Ramos (cell line): ENCODE measurements at regions not wholly inside any gene's neighbourhood (a gene's known extent, or its start where the extent isn't known, plus 50 kb on each side); places are given as distances from the start of the nearest gene placed in this dataset.

Experiments
- in situ Hi-C: fragments of 300-500 bp; cut with MboI; formaldehyde crosslinking; loops from one replicate; pipeline ENCODE4 v1.14.3; 2022; ENCODE audit warnings: low sequenced_read_pairs; ENCODE audit not compliant: unreplicated experiment

GRCh38 chr19:29098091-29098490, 114.9 kb downstream of the UQCRFS1 start:
- in situ Hi-C loops, result no loop called here

GRCh38 chr19:29096896-29097295, 116.1 kb downstream of the UQCRFS1 start:
- in situ Hi-C loops, result no loop called here

- in situ Hi-C loops, result no loop called here
Measured at GRCh38 chr19:29093553-29093908, 119.4 kb downstream of the UQCRFS1 start.

- in situ Hi-C loops, result no loop called here
Measured at GRCh38 chr19:29092712-29093552, 120.0 kb downstream of the UQCRFS1 start.

- in situ Hi-C loops, result no loop called here
Measured at GRCh38 chr19:29090783-29091526, 122.0 kb downstream of the UQCRFS1 start.

GRCh38 chr19:29089315-29089870, 123.6 kb downstream of the UQCRFS1 start:
- in situ Hi-C loops, result no loop called here

GRCh38 chr19:29088761-29089160, 124.2 kb downstream of the UQCRFS1 start:
- in situ Hi-C loops, result no loop called here

GRCh38 chr19:29086646-29087045, 126.3 kb downstream of the UQCRFS1 start:
- in situ Hi-C loops, result no loop called here

- in situ Hi-C loops, result no loop called here
Measured at GRCh38 chr19:29086182-29086581, 126.8 kb downstream of the UQCRFS1 start.

GRCh38 chr19:29085630-29086029, 127.3 kb downstream of the UQCRFS1 start:
- in situ Hi-C loops, result no loop called here

- in situ Hi-C loops, result no loop called here
Measured at GRCh38 chr19:29085206-29085605, 127.7 kb downstream of the UQCRFS1 start.

GRCh38 chr19:29084266-29084665, 128.7 kb downstream of the UQCRFS1 start:
- in situ Hi-C loops, result no loop called here

GRCh38 chr19:29083863-29084262, 129.1 kb downstream of the UQCRFS1 start:
- in situ Hi-C loops, result no loop called here

GRCh38 chr19:29079356-29080032, 133.5 kb downstream of the UQCRFS1 start:
- in situ Hi-C loops, result no loop called here

GRCh38 chr19:29076963-29077362, 136.0 kb downstream of the UQCRFS1 start:
- in situ Hi-C loops, result no loop called here

- in situ Hi-C loops, result no loop called here
Measured at GRCh38 chr19:29076161-29076560, 136.8 kb downstream of the UQCRFS1 start.

GRCh38 chr19:29075149-29075548, 137.8 kb downstream of the UQCRFS1 start:
- in situ Hi-C loops, result no loop called here

GRCh38 chr19:29074579-29074978, 138.4 kb downstream of the UQCRFS1 start:
- in situ Hi-C loops, result no loop called here

GRCh38 chr19:29067831-29068230, 145.1 kb downstream of the UQCRFS1 start:
- in situ Hi-C loops, result no loop called here

- in situ Hi-C loops, result no loop called here
Measured at GRCh38 chr19:29062475-29063435, 150.2 kb downstream of the UQCRFS1 start.
